NCI-H187 (cell line): ENCODE measurements at regions not wholly inside any gene's neighbourhood (a gene's known extent, or its start where the extent isn't known, plus 50 kb on each side); places are given as distances from the start of the nearest gene placed in this dataset.
"Not testable (repeated sequence)": the region's sequence is repeated elsewhere in the genome, so short reads cannot be mapped to it uniquely, and the experiment has no call there.

ENCODE experiments used
- DNase-seq, 2 experiments: peaks; one replicate each; lab custom pipeline; 2025; lab: John Stamatoyannopoulos, UW

DNA sequence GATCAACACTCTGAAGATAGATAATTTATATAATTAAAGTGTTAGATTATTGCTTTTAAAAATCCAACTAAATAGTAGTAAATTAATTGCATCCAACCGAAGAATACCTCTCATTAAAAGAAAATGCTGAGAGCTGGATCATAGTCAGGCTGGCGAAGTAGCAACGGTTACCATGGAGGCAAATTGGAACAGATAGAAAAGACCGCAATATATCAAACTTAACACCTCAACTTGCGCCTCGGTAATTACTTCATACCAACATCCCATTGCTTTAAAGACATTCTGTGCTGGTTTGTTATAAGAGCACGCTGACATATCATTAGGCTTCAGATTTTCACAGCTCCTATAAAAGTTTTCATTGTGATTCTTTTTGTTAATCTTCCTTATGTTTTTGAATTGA, 183.8 kb upstream of the ZC3H15 start:
- no peak for DNase-seq

DNA sequence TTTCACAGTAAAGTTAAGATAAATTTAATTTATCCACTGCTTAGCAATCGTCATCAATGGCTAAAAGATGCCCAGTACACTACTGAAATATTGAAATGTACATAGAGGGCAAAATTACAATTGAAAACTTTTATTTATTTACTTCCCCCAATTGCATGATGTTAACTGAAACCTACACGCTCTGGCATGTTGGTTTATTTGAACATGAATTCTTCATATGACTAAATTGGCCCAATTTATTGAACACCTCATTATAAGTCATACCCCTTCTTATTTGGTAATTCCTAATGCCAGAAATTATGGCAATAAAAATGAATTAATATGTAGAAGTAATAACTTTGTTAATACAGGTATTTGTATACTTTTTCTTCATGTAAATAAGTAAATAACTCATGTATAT, 183.0 kb upstream of the ZC3H15 start:
- no peak for DNase-seq

DNA sequence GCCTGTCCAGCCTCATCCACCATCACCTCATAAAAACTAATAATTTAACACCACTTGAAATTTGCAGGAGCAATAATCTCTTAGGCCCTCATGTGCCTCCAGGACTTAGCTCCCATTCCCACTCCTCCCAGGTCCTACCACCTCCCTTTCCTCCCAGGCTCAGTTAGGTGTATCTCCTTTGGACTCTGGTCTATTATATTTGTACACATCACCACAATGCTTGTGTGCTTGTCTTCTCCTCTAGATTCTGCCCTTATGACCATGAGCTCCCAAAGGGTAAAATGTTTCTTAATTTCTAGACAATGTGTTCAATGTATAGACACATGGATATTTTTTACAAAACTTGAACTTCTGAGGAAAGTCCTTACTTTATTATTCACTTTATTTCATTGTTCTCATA, 182.0 kb upstream of the ZC3H15 start:
- no peak for DNase-seq

DNA sequence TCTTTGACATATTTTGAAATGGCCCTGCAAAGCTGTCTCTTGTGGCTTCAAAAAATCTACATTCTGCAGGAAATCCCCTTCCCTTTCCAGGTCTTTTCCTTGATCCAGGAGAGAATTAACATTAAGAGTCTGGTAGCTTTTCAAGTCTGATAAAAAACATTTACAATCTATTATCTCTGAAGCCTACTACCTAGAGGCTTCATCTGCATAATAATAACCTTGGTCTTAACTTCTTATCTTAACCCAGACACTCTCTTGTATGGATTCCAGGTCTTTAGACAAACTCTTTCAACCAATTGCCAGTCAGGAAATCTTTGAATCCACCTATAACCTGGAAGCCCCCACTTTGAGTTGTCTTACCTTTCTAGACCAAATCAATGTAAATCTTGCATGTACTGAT, 179.3 kb upstream of the ZC3H15 start:
- DNase-seq: no peak

DNA sequence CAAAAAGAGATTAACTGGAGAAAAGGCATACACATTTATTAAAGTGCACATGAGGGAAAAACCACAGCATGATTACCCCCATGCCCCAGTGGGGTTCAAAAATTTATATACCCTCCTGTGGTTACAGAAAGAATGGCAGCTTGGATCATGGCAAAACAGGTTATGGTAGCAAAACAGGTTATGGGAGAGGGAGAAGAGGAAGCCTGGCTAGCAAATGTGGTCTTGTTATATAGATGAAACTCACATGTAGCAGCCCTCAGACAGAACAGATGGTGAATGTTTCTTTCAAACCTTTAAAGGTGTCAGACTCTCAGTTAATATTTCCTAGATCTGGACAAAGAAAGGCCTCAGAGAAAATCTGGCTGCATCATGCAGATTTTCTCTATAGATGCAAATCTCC, 178.2 kb upstream of the ZC3H15 start:
- DNase-seq: no peak

DNA sequence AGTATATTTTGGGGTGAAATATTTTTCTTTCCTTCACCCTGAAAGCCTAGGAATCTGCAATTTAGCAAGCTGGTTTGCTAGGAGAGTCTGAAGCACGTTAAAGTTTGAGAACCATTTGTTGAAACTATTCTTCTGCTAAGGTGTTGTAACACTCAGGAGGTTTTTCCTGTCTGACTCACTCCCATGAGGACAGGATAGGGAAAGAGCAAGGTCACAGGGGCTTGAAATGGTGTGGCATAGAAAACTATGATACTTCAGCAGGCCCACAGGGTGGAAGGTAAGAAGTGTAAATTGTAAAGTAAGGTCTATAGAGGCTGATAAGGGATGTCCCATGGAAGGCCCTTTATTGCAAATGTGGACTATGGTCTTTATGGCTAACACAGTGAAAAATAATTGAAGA, 177.7 kb upstream of the ZC3H15 start:
- no peak for DNase-seq

DNA sequence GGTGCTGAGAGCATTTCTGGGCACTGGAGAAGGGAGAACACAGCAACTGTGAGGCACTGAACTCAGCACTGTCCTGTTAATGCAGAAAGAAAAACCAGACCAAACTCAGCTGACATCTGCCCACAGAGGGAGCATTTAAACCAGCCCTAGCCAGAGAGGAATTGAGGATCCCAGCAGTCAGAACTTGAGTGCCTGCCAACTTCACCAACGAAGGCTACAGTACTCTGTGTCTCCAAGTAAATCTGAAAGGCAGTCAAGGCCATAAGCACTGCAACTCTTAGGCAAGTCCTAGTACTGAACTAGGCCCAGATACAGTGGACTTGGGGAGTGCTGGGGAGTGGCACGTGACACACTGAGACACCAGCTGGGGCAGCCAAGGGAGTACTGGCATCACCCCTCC, 176.2 kb upstream of the ZC3H15 start:
- no peak for DNase-seq

DNA sequence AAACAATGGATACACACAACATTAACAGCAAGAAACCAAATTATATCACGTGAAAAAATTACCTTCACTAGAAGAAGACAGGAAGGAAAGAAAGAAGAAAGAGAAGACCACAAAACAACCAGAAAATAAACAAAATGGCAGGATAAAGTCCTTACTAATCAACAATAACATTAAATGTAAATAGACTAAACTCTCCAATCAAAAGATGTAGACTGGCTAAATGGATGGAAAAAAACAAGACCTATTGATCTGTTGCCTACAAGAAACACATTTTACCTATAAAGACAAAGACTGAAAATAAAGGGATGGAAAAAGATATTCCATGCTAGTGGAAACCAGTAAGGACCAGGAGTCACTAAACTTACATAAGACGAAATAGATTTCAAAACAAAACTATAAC, 167.0 kb upstream of the ZC3H15 start:
- no peak for DNase-seq

DNA sequence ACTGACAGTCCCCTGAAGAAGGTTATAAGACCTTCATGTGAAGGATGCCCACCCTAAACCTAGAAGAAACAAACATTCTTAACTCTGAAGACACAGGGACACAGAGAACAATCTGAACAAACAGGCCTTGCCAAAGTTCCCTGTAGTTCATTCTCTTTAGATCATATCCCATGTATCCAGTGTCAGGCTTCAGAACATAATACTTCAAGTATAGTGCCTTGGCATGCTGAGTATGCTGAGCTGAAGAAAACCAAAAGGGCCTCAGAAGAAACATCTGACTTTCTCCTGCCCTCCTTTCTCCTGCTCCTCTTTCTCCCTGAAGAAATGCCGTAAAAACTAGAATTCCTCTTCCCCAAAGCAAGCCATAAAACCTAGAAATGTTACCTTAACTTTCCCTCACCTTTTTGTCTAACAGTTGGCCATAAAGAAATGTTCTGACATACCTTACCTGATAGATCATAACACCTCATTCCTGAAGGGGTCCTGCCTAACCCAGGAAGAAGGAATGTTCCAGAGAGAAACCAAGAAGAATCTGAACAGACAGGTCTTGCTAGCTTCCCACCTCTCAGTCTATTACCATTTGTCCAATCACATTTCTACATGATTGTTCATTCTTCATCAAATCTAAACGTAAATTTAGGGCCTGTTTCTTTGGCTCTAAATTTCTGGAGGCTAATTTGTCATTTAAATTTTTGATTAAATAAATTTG, 160.1 kb upstream of the ZC3H15 start:
- DNase-seq: no peak

DNA sequence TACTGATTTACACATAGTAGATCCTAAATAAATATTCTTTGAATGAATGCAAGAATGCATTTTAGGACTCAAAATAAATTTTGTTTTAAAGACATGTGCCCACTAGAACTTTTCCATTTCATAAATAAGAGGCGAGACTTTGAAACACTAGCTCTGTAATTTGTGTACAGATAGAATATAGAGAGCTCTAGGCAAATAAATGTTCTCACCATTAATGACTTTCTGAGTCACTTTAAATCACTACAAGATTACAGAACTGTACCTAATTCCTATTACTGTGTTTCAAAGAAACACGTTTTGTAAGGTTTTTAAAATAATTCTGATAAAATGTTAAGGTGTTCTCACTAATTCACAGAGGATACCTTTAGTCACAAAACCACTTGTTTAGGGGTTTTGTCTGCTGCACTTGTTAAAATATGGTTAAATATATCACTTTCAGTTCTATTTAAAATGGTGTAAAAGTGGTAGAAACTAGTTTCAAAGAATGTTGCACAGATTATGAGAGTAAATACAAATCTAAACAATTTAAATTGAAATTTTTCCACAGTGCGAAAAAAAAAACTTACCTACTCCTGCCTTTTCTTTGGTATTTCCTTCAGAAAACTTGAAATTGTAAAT, 158.7 kb upstream of the ZC3H15 start:
- DNase-seq: no peak

DNA sequence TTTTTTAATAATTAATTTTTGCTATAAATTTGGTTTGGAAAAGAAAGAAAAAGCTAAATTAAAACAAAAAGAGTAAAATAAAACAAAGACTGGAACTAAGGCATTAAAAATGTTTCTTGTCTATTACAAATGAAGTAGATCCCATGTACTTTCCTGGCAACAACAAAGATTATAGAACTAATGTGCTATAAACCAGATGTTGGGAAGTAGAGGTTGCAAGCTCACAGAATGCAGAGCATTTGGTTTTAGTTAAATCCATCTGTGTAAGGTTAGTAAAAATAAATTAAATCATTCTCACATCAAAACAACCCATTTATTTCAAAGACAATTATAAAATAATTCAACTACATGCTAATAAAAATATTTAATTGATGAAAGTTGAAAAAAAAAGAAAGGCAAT, 157.2 kb upstream of the ZC3H15 start:
- DNase-seq: no peak

DNA sequence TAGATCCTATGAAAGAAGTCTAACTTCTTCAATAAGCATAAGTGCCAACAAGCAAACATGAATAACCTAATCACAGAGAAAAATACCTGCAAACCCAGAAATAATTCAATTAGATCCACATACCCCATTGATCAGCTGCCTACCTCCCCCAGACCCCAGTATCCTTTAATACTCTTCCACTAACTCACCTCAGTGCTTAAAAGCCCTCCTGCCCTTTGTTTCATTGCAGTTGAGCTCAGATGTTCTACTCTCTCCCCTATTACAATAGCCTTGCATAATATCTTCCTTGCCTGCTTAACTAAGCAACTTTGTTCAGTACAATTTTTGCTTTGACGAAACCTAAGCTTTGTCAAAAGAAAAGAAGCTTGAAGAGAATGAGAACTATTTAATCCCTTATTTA, 156.0 kb upstream of the ZC3H15 start:
- DNase-seq: no peak

DNA sequence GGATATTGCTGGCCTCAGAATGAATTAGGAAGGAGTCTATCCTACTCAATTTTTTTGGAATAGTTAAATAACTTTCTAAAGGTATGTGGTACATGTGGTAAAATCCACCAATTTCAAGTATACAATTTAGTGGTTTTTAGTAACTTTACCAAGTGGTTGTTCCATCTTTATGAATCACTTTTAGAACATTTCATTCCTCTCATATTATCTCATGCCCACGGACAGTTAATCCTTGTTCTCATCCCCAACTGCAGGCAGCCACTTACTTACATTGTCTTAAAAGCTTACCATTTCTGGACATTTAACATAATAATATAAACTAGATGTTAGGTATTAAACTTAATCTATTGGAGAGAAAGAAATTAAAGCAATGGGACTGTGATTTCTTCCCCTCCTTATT, 146.3 kb upstream of the ZC3H15 start:
- no peak for DNase-seq

DNA sequence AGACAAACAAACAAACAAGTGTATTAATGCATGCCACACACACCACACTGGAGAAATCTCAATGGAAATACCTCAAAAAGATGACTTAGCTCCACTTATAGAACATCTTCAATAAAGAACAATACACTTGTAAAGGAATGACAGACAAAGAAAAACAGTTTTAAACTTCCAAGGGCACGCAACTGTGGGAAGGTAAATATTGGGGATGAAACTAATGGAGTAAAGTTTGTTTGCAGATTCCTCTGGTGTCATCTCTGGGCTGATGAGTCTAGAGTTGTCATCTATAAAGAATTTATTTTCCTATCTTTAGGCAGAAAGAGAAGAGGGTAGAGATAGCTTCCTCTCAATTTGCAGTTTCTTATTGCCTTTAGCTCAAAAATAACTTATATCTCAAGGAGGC, 144.0 kb upstream of the ZC3H15 start:
- DNase-seq: no peak

DNA sequence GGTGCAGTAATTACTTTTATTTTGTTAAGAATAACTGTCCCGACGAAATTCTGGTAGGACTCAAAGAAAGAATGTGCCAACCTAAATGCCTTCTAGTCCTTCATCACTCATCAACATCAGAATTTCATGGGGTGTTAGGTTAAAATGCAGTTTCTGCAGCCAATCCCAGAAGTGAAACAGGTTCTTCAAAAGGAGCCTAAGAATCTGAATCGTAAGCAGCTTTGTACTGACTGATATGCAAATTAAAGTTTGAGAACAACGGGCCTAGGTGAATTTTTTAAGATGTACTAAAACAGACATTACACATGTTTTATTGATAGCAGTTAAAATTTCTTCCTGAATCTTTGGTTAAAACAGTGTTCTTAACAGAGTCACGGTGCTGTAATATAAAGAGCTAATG, 140.3 kb upstream of the ZC3H15 start:
- DNase-seq: no peak

DNA sequence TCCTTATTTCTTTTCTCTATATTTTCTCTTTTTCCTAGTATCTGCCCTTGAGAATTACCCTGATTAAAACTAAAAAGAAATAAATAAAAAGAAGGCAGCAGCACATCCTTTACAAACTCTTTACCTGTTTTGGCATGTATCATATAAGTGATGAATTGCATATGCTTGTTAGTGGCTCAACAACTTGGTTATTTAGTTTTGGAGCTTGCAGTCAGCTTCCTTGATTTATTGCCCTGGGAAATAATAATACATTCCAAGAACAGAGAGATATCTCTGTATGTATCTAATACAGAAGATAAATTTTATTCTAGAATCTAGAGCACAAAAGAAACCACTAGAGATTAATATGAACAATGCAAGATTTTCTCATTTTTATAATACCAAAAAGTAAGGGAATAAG, 139.8 kb upstream of the ZC3H15 start:
- no peak for DNase-seq

DNA sequence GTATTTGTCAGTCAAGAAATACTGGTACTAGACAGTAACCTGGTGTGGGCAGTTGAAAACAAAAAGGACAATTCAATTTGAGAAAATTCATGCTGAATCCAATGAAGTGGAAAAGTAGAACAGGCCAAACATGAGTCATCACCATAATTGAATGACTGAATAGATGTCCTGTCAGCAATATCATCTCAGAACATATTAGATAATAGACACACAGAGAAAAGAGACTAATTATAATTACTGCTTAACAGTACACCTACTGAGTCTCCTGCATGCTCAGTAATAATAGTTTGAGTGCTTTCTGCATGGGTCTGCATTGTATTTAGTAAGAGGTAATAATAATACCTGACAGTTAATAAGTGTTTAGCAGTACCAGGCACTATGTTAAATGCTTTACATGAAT, 138.6 kb upstream of the ZC3H15 start:
- DNase-seq: no peak

DNA sequence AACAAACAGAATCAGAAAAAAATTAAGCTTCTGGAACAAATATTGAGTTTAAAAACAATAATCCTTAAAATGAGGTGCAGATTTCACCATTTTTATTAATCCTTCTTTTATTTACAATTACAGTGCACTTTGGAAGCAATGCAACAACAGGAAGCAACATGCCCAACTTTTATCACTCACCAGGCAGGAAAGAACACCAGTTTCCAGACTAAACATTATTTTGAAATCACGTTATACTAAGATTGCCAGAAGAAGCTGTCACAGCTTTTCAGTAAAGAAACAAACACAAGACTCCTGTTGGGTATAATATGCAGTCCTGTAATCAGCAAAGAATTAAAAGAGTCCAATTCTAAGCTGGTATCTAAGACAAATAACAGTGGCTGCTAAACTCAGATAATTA, 137.9 kb upstream of the ZC3H15 start:
- DNase-seq: no peak

DNA sequence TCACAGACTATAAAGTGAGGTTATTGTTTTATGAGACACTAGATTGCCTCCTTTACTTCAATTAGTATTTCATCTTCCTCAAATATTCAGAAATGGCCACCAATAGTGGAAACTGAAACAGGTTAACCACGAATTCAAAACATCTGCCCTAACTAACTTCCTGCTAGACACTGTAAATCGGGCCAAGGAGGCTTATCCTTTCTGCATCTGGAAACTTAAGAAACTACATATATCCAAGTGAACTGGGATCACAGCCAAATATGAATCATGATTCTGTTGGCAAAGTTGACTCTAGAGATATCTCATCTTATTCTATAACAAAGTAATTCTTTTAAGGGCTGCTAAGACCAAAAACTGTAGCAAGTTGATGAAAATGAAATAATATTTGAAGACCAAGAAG, 136.6 kb upstream of the ZC3H15 start:
- no peak for DNase-seq

DNA sequence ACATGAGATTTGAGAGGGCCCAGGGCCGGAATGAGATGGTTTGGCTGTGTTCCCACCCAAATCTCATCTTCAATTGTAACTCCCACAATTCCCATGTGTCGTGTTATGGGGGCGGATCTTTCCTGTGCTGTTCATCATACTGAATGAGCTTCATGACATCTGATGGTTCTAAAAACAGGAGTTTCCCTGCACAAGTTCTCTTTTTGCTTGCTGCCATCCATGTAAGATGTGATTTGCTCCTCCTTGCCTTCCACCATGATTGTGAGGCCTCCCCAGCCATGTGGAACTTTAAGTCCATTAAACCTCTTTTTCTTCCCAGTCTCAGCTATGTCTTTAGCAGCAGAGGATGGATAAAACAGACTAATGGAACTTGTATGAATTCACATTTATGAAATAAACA, 131.9 kb upstream of the ZC3H15 start:
- DNase-seq: not testable (repeated sequence)

DNA sequence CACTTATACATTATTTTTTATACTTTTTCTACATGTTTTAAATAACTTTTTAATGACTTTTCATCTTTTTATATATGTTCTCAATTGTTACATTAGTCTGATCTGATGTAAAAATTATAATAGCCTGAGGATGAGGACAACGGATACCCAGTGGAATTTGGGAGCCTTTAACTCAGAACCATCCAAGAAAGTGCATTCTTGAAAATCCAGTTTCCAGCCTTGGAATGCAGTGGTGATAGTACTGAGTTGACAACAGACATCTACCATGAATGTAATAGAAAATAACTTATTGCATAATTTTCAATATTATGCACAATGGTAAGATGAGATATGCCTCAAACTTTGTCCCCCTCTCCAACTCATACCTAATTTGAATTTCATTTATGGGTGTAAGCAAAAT, 120.7 kb upstream of the ZC3H15 start:
- no peak for DNase-seq

DNA sequence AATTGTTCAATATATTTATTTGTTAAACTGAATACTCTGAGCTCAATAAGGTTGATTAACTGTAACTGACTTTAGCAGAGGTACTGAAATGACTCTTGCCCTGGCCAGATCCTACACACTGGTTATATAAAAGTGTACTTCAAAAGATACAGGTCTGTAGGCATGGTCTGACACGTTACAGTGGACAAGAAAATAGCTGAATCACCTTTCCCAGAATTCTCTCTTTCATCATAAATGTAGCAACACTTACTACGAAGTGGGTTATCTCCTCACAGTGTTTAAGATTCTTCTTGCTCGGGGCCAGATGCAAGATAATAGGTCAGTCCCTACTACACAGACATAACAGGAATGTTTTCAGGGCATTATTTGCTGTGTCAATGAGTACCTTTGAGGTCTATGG, 107.0 kb upstream of the ZC3H15 start:
- no peak for DNase-seq

DNA sequence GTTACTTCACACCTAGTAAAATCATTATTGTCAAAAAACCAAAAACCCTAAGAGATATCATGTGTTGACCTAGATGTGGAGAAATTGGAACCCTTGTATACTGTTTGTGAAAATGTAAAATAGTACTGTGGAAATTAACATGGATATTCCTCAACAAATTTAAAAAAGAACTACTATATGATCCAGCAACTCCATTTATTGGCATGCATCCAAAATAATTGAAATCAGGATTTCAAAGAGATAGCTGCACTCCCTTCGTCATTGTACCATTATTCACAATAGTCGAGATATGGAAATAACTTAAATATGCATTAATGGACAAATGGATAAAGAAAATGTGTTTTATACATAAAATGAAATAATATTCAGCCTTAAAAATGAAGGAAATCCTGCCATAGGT, 105.3 kb upstream of the ZC3H15 start:
- no peak for DNase-seq

DNA sequence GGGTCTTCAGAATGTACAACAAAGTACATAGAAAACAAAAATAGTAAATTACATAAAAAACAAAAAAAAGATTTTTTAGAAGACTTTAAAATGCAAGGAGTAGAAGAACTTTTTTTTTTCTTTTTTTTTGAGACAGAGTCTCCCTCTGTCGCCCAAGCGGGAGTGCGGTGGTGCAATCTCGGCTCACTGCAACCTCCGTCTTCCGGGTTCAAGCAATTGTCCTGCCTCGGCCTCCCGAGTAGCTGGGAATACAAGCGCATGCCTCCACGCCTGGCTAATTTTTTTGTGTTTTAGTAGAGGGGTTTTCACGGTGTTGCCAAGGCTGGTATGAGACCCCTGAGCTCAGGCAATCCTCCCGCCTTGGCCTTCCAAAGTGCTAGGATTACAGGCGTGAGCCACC, 104.5 kb upstream of the ZC3H15 start:
- DNase-seq: no peak
